ENCODE measurements at regions not wholly inside any gene's neighbourhood (a gene's known extent, or its start where the extent isn't known, plus 50 kb on each side); places are given as distances from the start of the nearest gene placed in this dataset.

DNA sequence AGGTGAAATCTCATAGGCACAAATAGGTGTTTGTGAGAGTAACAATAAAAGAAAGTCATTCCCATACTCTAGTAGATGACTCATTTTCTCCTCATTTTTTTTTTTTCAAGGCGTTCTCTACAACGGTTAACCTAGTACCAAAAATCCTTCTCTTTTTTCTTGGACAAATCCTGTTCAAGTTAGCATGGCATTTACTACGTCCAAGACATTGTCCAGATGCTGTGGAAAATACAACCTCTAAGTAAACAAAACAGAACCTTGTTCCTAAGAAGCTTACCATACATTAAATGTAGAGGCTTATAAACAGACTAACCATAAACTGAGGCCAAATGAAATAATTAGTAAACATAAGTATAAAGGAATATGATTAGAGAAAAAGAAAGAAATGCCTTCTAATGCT is 76.2 kb upstream of the RGS4 start:
- DNase-seq (ENCODE audit: low read depth): no peak
- no peak overlapping the region for H3K4me3 ChIP-seq (ENCODE audit: low read depth, low read length)
- TF ChIP-seq, protein P1, sequence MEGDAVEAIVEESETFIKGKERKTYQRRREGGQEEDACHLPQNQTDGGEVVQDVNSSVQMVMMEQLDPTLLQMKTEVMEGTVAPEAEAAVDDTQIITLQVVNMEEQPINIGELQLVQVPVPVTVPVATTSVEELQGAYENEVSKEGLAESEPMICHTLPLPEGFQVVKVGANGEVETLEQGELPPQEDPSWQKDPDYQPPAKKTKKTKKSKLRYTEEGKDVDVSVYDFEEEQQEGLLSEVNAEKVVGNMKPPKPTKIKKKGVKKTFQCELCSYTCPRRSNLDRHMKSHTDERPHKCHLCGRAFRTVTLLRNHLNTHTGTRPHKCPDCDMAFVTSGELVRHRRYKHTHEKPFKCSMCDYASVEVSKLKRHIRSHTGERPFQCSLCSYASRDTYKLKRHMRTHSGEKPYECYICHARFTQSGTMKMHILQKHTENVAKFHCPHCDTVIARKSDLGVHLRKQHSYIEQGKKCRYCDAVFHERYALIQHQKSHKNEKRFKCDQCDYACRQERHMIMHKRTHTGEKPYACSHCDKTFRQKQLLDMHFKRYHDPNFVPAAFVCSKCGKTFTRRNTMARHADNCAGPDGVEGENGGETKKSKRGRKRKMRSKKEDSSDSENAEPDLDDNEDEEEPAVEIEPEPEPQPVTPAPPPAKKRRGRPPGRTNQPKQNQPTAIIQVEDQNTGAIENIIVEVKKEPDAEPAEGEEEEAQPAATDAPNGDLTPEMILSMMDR (conservative IDR thresholded peaks at IDR 0.05; ENCODE audit: low read depth, low read length): no peak

DNA sequence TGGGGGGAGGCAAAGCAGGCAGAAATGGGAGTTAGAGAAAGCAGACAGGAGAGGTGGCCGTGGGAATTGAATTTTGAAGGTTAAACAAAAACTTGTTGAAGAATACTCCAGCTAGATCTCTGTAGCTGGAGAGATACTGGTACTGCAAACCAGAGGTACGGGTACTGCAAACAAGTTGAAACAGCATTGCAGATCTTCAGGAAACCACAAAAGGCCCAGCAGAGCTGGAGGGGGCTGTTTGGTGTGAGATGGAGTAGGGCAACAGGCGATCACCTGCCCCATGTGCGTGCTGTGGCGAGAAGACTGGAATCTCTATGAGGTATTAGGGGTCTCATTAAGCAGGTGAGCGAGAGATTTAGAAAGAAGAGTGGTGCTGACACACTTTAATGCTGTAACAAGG is 77.7 kb upstream of the RGS4 start:
- no peak overlapping the region for H3K4me3 ChIP-seq (ENCODE audit: low read depth, low read length)
- DNase-seq (ENCODE audit: low read depth): no peak
- TF ChIP-seq, protein P1 (conservative IDR thresholded peaks at IDR 0.05; ENCODE audit: low read depth, low read length): no peak

DNA sequence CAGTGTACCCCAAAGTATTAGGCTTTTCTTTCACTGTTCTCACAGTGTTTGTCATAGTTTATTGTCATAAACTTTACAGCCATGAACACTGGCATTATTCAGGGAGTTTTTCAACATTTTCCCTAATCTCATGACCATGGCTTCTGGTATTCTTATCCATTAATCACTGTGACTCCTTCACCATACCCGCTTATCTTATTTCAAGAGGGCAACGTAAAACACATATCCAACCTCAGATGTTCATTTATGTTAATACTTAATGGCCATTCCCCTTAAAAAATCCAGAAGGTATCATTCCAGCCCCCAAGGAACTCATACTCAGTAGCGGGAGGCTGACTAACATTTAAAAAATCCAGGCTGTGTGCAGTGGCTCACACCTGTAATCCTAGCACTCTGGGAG is 78.5 kb upstream of the RGS4 start:
- TF ChIP-seq, protein P1 (conservative IDR thresholded peaks at IDR 0.05; ENCODE audit: low read depth, low read length): no peak
- DNase-seq (ENCODE audit: low read depth): no peak
- no peak overlapping the region for H3K4me3 ChIP-seq (ENCODE audit: low read depth, low read length)

DNA sequence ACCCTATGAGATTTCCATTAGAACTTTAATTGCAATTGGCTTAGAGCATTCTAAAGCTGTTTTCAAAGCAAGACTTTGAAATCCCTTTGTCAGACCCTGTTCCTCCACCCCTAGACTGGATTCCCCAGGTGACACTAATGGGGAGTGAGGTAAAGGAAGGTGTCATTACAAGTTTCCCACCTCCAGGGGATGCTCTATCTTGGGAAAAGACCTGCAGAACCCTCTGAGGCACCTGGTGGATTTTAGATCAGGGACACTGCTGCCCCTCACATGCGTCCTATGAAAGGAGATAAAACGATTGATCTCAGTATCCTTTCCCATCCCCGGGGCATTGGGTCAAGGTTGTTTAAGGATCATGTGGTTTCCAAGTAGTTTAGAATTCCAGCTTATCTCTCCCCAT is 80.3 kb upstream of the RGS4 start:
- TF ChIP-seq, protein P1 (conservative IDR thresholded peaks at IDR 0.05; ENCODE audit: low read depth, low read length): peak; percentile 25
- DNase-seq (ENCODE audit: low read depth): no peak
- H3K4me3 ChIP-seq (ENCODE audit: low read depth, low read length): no peak overlapping the region

DNA sequence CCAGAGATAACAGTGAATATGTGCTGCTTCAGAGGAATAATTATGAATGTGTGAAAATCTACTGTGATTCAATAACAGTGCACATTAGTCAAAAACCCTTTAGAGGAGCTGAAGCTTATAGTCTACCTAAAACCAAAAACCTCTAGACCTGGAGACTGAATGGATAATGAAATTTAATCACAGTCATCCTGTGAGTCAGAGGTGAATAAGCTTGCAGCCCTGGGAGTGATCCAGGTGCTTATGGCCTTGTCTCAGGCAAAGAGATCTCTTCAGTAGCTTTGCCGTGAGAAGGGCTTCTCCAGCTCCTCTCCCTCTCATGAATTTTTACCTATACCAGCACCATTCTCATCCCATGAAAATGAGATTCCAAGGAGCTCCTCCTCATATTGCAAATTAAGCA is 81.3 kb upstream of the RGS4 start:
- TF ChIP-seq, protein P1 (conservative IDR thresholded peaks at IDR 0.05; ENCODE audit: low read depth, low read length): no peak
- DNase-seq (ENCODE audit: low read depth): no peak
- H3K4me3 ChIP-seq (ENCODE audit: low read depth, low read length): no peak overlapping the region

DNA sequence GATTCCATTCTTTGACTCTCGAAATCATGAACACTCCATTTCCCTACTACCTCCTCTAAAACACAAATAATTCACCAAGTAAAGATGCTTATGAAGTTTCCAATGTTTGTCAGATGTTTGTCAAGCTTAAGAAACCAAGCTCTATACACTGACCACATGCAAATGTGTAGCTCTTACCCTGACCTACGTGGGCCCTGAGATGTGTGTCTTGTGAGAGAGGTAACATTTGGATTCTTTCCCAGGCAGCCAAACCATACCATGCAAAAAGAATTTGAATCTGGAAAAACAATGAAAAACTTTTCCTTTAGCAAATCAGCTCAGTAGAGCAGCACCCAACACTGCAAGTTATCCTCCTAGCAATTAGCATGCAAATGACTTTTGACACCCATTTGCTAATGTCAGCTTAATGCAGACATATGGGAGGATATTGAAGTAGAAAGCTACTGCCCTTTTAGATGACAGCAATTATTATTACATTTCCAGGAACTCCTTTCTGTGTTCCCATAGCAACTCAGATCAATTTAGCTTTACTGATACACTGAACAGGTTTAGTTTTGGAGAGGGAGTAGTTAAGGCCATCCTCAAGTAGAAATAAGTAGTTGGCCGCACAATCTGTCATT is 83.2 kb upstream of the RGS4 start:
- DNase-seq (ENCODE audit: low read depth): no peak
- TF ChIP-seq, protein P1 (conservative IDR thresholded peaks at IDR 0.05; ENCODE audit: low read depth, low read length): no peak
- no peak overlapping the region for H3K4me3 ChIP-seq (ENCODE audit: low read depth, low read length)

DNA sequence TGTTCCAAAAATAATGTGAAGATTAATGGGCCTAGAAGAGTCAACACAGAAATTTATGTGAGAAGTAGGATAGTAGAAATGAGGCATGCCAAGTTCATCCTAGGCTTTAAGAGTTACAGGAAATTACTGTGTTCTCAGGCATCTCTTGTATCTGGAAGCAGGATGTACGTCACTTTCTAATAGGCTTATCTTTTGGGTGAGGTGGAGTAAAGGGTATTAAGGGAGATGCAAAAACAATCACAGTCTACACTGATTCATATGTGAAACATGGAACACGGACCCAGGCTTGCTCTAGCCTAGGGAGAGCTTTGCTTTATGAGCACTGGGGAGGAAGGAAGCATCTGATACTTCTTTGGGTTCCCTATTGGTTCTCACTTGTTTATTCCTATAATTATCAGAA is 84.5 kb upstream of the RGS4 start:
- TF ChIP-seq, protein P1 (conservative IDR thresholded peaks at IDR 0.05; ENCODE audit: low read depth, low read length): no peak
- no peak overlapping the region for H3K4me3 ChIP-seq (ENCODE audit: low read depth, low read length)
- DNase-seq (ENCODE audit: low read depth): no peak

Data from epithelial cell of proximal tubule (primary cell).